ENCODE measurements at regions not wholly inside any gene's neighbourhood (a gene's known extent, or its start where the extent isn't known, plus 50 kb on each side); places are given as distances from the start of the nearest gene placed in this dataset.
"Not testable (repeated sequence)": the region's sequence is repeated elsewhere in the genome, so short reads cannot be mapped to it uniquely, and the experiment has no call there.

DNA sequence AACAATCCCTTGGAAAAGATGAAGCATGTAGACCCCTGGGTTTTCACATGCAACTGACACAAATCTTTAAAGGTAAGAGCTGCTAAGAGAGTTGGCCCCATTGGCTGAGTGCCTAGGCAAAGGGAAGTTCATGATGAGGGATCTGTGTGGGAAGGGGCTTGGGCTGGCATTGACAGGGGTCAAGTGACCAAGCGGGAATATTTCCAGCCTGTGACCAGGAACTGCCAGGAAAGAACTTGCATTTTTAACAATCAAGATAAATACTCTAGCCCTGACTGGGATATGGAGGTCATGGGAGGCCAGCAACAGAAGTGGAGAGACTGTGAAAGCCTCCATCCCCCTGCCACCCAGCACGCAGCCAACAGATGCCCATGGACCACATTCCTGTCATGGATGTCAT, 361.1 kb upstream of the ATP10A start:
- no peak overlapping the region for H3K4me2 ChIP-seq
- H2AFZ ChIP-seq, result no peak overlapping the region
- ChIA-PET POLR2A (ENCODE audit: unreplicated experiment) (no interaction called here), CTCF (no interaction called here)
- no peaks in the 10 kb centered on the region for H3K4me1 ChIP-seq (replicated peaks; ENCODE audit: insufficient read depth)
- H4K20me1 ChIP-seq (ENCODE audit: insufficient read depth), result no peaks in the 10 kb centered on the region
- TF ChIP-seq, protein P1, sequence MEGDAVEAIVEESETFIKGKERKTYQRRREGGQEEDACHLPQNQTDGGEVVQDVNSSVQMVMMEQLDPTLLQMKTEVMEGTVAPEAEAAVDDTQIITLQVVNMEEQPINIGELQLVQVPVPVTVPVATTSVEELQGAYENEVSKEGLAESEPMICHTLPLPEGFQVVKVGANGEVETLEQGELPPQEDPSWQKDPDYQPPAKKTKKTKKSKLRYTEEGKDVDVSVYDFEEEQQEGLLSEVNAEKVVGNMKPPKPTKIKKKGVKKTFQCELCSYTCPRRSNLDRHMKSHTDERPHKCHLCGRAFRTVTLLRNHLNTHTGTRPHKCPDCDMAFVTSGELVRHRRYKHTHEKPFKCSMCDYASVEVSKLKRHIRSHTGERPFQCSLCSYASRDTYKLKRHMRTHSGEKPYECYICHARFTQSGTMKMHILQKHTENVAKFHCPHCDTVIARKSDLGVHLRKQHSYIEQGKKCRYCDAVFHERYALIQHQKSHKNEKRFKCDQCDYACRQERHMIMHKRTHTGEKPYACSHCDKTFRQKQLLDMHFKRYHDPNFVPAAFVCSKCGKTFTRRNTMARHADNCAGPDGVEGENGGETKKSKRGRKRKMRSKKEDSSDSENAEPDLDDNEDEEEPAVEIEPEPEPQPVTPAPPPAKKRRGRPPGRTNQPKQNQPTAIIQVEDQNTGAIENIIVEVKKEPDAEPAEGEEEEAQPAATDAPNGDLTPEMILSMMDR (conservative IDR thresholded peaks at IDR 0.05), result no peak
- no peak for TF ChIP-seq EZH2 (IDR thresholded peaks at IDR 0.05; ENCODE audit: low read depth)
- no peak overlapping the region for H3K27ac ChIP-seq
- no peaks in the 10 kb centered on the region for H3K79me2 ChIP-seq (ENCODE audit: low read depth)
- DNase-seq, result no peak
- H3K36me3 ChIP-seq (ENCODE audit: low read depth), result no peaks in the 10 kb centered on the region
- no peaks in the 10 kb centered on the region for H3K9me2 ChIP-seq (ENCODE audit: insufficient read depth)
- no TSS peak for BruUV-seq (replicated peaks)
- H3K4me3 ChIP-seq, result no peak overlapping the region
- intact Hi-C loops (cut with micrococcal nuclease; ENCODE audit: unreplicated experiment), result no loop called here
- H3F3A ChIP-seq (ENCODE audit: insufficient read depth, low read depth), result no peaks in the 10 kb centered on the region
- no peaks in the 10 kb centered on the region for H3K9me3 ChIP-seq (ENCODE audit: insufficient read depth, low read depth)
- H3K27me3 ChIP-seq (ENCODE audit: insufficient read depth, low read depth), result no peaks in the 10 kb centered on the region

DNA sequence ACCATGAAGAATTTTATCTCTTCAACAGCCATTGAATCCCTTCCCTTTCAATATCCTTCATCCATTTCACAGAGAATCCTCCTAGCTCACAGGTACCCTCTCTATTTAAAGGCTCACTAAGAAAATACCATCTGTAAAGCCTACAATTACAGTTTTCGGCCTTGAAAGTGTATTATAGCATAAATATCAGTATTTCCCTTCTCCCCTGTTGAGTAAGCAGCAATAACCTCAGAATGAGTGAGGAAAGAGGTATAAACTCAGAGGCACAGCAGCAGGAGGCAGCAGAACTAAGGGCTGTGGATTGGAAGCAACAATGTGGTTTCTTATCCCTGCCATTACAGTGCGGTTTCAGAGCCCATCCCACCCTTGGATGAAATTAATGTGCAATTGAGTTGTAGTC, 360.6 kb upstream of the ATP10A start:
- H4K20me1 ChIP-seq (ENCODE audit: insufficient read depth), result no peaks in the 10 kb centered on the region
- H3K9me2 ChIP-seq (ENCODE audit: insufficient read depth), result no peaks in the 10 kb centered on the region
- no peak for DNase-seq
- CTCF ChIA-PET, result no interaction called here
- H3K4me1 ChIP-seq (replicated peaks; ENCODE audit: insufficient read depth), result no peaks in the 10 kb centered on the region
- no peaks in the 10 kb centered on the region for H3K79me2 ChIP-seq (ENCODE audit: low read depth)
- TF ChIP-seq, protein P1 (conservative IDR thresholded peaks at IDR 0.05), result no peak
- no peak for TF ChIP-seq EZH2 (IDR thresholded peaks at IDR 0.05; ENCODE audit: low read depth)
- H3K9me3 ChIP-seq (ENCODE audit: insufficient read depth, low read depth), result no peaks in the 10 kb centered on the region
- POLR2A ChIA-PET (ENCODE audit: unreplicated experiment), result no interaction called here
- H3F3A ChIP-seq (ENCODE audit: insufficient read depth, low read depth), result no peaks in the 10 kb centered on the region
- no peaks in the 10 kb centered on the region for H3K36me3 ChIP-seq (ENCODE audit: low read depth)
- BruUV-seq (replicated peaks), result no TSS peak
- no peaks in the 10 kb centered on the region for H3K27me3 ChIP-seq (ENCODE audit: insufficient read depth, low read depth)
- no peak overlapping the region for H2AFZ ChIP-seq
- intact Hi-C loops (cut with micrococcal nuclease; ENCODE audit: unreplicated experiment), result no loop called here
- H3K27ac ChIP-seq, result no peak overlapping the region
- H3K4me3 ChIP-seq, result no peak overlapping the region
- no peak overlapping the region for H3K4me2 ChIP-seq

DNA sequence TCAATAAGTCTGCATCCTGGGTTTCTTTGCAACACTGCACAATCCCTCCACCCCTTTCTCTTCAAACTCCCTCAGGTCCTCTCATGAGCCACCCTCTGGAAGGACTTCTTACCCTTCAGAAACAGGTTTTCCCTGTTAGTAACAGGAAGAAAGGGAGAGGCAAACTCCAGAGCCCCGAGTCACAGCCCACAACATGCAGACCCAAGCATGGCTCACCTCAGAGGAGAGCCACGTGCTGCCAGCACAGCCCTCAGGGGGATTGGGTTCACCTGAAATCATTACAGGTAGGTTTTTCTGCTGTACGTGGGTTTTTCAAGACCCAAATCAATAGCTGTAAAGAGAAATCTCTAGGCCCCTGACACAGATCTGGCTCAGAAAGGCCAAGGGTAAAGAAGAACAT, 359.7 kb upstream of the ATP10A start:
- Histone ChIP-seq H3K4me1 (replicated peaks; ENCODE audit: insufficient read depth) (no peaks in the 10 kb centered on the region), H3K4me3 (no peak overlapping the region), H3K9me3 (ENCODE audit: insufficient read depth, low read depth) (no peaks in the 10 kb centered on the region), H3K4me2 (no peak overlapping the region), H3K79me2 (ENCODE audit: low read depth) (no peaks in the 10 kb centered on the region), H3K27me3 (ENCODE audit: insufficient read depth, low read depth) (no peaks in the 10 kb centered on the region), H3K36me3 (ENCODE audit: low read depth) (no peaks in the 10 kb centered on the region), H3F3A (ENCODE audit: insufficient read depth, low read depth) (no peaks in the 10 kb centered on the region), H2AFZ (no peak overlapping the region), H4K20me1 (ENCODE audit: insufficient read depth) (no peaks in the 10 kb centered on the region), H3K27ac (no peak overlapping the region), H3K9me2 (ENCODE audit: insufficient read depth) (no peaks in the 10 kb centered on the region)
- TF ChIP-seq EZH2 (IDR thresholded peaks at IDR 0.05; ENCODE audit: low read depth), result no peak
- TF ChIP-seq, protein P1 (conservative IDR thresholded peaks at IDR 0.05), result no peak
- CTCF ChIA-PET, result no interaction called here
- no TSS peak for BruUV-seq (replicated peaks)
- DNase-seq, result no peak
- intact Hi-C loops (cut with micrococcal nuclease; ENCODE audit: unreplicated experiment), result no loop called here
- POLR2A ChIA-PET (ENCODE audit: unreplicated experiment), result no interaction called here

DNA sequence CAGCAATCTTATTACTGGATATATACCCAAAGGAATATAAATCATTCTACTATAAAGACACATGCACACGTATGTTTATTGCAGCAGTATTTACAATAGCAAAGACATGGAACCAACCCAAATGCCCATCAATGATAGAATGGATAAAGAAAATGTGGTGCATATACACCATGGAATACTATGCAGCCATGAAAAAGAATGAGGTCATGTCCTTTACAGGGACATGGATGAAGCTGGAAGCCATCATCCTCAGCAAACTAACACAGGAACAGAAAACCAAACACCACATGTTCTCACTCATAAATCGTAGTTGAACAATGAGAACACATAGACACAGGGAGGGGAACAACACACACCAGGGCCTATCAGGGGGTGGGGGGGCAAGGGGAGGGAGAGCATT, 353.9 kb upstream of the ATP10A start:
- CTCF ChIA-PET; DNase-seq; H3K4me3 ChIP-seq; H3K9me3 ChIP-seq (ENCODE audit: insufficient read depth, low read depth); H3K36me3 ChIP-seq (ENCODE audit: low read depth); H3F3A ChIP-seq (ENCODE audit: insufficient read depth, low read depth); H3K27ac ChIP-seq; H3K4me2 ChIP-seq; H3K4me1 ChIP-seq (replicated peaks; ENCODE audit: insufficient read depth); BruUV-seq (replicated peaks); intact Hi-C loops (cut with micrococcal nuclease; ENCODE audit: unreplicated experiment); H3K9me2 ChIP-seq (ENCODE audit: insufficient read depth); H3K27me3 ChIP-seq (ENCODE audit: insufficient read depth, low read depth); H4K20me1 ChIP-seq (ENCODE audit: insufficient read depth); POLR2A ChIA-PET (ENCODE audit: unreplicated experiment); H2AFZ ChIP-seq; H3K79me2 ChIP-seq (ENCODE audit: low read depth): not testable (repeated sequence)

Measured in PC-9 (cell line).